GOT3 (cell line): ENCODE measurements at regions not wholly inside any gene's neighbourhood (a gene's known extent, or its start where the extent isn't known, plus 50 kb on each side); places are given as distances from the start of the nearest gene placed in this dataset.
"Not testable (repeated sequence)": the region's sequence is repeated elsewhere in the genome, so short reads cannot be mapped to it uniquely, and the experiment has no call there.

ENCODE experiments used
- DNase-seq: peaks from one replicate; lab custom pipeline; 2025; ENCODE audit warnings: mixed read lengths; lab: John Stamatoyannopoulos, UW

GRCh38 chr3:31184261-31185061 is 290.0 kb upstream of the GADL1 start:
- no peak for DNase-seq

DNA sequence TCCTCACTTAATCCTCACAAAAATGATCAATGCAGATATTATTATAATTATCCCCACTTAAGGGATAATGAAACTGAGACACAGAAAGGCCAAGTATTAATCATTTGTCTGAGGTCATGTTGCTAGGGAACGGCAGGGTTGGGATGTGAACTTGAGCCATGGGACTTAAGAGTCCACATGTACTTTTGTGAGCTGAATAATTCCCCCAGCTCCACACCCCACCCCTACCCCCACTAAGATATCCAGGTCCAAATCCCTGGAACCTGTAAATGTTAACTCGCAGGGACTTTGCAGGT is 290.5 kb upstream of the GADL1 start:
- no peak for DNase-seq

GRCh38 chr3:31186041-31186440 is 291.6 kb upstream of the GADL1 start:
- no peak for DNase-seq

GRCh38 chr3:31187380-31187779 is 292.9 kb upstream of the GADL1 start:
- DNase-seq = no peak

GRCh38 chr3:31188112-31188511 is 293.7 kb upstream of the GADL1 start:
- DNase-seq = no peak

GRCh38 chr3:31189330-31189729 is 294.9 kb upstream of the GADL1 start:
- no peak for DNase-seq

DNA sequence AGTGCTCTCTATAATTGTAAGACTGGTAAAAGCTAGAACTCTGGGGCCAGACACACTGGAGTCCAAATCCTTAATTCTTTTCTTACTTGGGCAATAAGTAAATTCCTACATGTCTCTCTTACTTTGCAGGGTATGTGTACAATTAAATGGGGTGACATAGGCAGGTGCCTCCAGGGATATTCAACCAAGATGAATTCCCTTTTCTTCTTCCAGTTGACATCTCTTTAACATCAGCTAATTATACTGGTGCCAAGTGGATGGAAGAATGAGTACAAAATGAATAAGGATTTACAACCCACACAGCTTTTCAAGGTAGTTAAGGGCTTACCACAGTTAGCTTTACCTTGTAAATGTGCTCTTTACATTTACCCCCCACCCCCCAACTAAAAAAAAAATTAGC is 295.5 kb upstream of the GADL1 start:
- no peak for DNase-seq

DNA sequence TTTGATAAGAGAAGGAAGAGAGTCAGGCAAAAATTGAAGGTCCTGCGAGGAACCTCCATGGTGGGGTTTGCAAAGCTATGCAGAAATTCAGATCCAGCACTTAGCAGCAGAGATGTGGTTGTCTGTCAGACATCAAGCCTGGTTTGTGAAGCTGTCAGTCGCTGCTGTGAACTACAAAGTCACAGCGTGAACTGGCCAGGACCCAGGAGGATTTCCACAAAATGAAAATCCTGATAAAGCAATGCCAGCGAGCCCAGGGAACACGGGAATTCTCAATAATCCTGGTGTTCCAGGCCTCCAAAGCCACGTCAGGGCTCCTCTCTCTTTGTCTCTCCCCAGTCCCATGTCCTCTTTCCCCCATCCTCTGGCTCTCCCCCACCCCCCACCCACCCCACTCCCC is 296.9 kb upstream of the GADL1 start:
- DNase-seq = no peak

DNA sequence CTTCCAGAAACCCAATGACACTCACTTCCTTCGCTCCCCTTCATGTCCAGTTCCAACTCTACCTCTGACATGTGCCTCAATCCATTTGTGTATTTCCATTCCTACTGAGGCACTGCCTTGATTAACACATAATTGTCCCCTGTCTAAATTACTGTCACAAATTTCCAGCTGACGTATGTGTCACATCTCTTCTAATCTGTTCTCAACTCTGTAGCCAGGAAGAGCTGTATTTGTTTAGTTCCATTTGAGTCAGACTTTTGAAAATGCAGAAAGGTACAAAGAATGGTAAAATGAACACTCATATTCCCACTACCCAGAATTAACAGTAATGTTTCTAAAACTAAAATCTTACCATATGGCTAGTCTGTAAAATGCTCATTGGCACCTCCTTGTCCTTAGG is 299.0 kb upstream of the GADL1 start:
- DNase-seq = no peak

DNA sequence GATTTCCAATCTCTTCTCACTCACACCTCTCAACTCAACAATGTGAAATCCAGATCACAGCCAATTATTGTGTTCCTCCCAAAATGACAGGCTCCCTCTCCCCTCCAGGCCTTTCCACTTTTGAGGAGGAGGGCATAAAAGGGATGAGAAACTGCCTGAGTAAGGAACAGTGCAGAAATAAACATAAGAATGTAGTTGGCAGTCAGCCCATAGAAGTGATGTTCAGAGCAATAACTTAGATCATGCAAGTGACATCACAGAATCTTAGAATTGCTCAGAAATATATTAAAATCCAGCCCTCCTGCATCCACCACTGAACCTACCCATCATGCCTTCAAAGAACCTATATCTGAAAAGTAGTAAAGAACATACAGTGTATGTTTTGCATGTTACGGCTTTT is 299.4 kb upstream of the GADL1 start:
- no peak for DNase-seq

GRCh38 chr3:31196261-31196660 is 301.8 kb upstream of the GADL1 start:
- DNase-seq = no peak

GRCh38 chr3:31196881-31197364 is 302.5 kb upstream of the GADL1 start:
- no peak for DNase-seq

DNA sequence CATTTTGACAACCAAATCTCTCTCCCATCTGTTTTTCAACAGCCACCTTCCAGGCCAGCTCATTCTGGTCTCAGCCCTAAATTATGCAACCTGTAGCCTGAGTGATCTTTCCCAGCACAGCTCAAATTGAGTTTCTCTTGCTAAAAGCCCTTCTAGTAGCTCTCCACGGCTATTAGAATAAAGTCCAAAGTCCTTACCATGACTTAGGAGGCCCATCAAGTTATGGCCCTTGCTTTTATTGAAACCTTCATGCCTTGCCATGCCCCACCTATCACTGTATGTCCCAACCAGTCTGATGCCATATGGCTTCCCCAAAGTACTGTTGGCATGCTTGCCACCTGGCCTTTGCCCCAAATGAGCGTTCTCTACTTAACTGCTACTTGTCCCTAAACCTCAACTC is 303.5 kb upstream of the GADL1 start:
- DNase-seq = no peak

DNA sequence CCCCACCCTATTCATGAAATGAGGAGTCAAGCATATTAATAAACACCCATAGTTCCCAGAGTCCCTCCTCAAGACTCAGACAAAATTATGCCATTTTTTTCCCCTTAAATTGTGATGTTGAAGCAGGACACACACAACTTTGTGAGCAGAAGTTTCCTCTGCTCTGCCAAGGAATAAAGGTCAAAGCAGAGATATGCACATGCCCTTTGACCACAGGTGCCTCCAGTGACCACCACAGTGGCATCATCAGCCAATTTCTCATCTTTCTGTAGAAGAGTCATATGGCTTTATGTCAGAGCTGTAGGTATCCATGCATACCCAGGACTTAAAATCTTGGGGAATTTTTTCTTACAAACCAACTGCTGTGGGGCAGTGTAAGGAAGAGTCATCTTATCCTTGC is 304.4 kb upstream of the GADL1 start:
- DNase-seq = no peak

GRCh38 chr3:31203960-31204795 is 309.7 kb upstream of the GADL1 start:
- DNase-seq = no peak

DNA sequence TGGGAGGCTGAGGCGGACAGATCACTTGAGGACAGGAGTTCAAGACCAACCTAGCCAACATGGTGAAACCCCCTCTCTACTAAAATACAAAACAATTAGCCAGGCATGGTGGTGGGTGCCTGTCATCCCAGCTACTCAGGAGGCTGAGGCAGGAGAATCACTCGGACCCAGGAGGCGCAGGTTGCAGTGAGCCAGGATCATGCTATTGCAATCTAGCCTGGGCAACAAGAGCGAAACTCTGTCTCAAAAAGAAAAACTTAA is 310.3 kb upstream of the GADL1 start:
- DNase-seq = not testable (repeated sequence)

- no peak for DNase-seq
Observed at GRCh38 chr3:31210068-31210645, 315.7 kb upstream of the GADL1 start.

DNA sequence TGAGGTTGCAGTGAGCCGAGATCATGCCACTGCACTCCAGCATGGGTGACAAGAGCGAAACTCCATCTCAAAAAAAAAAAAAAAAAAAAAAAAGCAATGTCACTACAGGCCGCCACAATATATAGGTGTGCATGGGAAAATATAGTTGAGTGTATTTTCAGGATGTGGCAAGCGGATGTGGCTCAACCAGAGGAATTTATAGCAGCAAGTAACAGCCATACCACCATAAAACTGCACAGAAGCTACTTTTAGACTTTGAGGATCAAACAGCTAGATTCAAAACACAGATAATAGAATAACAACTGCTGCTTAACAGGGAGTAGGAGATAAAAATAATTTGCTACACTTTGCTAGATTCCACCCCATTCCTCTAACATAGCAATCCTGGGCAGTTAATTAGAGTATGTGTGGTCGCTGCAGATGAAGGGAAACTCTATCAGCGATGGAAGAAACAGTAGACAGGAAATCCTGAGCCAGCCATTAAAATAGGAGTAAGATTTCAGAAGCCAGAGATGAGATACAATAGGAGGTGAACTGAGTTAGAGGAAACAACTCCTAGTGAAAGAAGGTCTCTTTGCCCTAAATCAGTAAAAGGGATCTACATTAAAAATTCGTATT is 318.7 kb upstream of the STT3B start:
- no peak for DNase-seq

DNA sequence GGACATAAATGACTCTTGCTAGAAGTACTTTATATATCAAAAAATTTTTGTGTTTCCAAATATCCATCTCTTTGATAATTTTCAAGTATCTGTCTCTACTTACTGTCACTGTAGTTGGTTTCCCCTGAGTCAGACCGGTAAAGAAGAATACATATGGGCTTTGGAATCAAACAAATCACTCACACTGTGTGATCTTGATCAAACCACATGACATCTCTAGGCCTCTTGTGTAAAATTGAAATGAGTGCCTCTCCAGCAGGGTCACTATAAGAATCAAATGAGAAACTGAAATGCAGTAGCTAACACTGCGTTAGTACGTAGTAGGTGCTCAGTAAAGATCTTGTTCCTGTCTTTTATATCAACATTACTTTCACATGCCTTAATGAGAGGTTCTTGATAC is 314.6 kb upstream of the STT3B start:
- DNase-seq = no peak

- DNase-seq = no peak
Observed at GRCh38 chr3:31219131-31219843, 313.4 kb upstream of the STT3B start.

DNA sequence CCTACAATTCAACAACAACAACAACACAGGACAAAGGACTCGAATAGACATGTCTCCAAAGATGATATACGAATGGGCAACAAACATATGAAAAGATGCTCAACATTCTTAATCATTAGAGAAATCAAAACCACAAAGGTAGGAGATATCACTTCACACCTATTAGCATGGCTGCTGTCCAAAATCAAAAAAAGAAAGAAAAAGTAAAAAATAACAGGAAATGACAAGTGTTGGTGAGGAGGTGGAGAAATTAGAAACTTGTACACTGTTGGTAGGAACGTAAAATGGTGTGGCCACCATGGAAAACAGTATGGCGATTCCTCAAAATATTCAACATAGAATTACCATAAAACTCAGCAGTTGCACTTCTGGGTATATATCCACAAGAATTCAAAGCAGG is 312.3 kb upstream of the STT3B start:
- no peak for DNase-seq

DNA sequence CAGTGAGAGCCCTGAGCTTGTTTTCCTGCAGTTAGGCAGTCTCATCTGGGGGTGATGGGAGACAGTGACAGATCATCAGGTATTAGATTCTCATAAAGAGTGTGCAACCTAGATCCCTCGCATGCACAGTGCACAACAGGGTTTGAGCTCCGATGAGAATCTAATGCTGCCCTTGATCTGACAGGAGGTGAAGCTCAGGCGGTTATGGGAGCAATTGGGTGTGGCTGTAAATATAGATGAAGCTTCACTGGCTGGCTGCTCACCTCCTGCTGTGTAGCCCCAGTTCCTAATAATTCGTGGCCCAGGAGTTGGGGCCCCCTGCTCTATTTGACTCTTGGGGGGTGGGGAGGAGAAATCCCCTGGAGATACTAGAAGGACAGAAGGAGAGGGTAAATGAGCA is 309.4 kb upstream of the STT3B start:
- DNase-seq = no peak
